ENCODE measurements at regions not wholly inside any gene's neighbourhood (a gene's known extent, or its start where the extent isn't known, plus 50 kb on each side); places are given as distances from the start of the nearest gene placed in this dataset.

GRCh38 chr14:71636820-71637471, 295.3 kb upstream of the RGS6 start:
- no peak for TF ChIP-seq CTCF (IDR thresholded peaks at IDR 0.05; ENCODE audit: control insufficient read depth, extremely low read depth, insufficient read depth)
- DNase-seq (ENCODE audit: low read depth), result no peak
- H3K4me3 ChIP-seq (ENCODE audit: low read depth, low read length), result no peak overlapping the region

DNA sequence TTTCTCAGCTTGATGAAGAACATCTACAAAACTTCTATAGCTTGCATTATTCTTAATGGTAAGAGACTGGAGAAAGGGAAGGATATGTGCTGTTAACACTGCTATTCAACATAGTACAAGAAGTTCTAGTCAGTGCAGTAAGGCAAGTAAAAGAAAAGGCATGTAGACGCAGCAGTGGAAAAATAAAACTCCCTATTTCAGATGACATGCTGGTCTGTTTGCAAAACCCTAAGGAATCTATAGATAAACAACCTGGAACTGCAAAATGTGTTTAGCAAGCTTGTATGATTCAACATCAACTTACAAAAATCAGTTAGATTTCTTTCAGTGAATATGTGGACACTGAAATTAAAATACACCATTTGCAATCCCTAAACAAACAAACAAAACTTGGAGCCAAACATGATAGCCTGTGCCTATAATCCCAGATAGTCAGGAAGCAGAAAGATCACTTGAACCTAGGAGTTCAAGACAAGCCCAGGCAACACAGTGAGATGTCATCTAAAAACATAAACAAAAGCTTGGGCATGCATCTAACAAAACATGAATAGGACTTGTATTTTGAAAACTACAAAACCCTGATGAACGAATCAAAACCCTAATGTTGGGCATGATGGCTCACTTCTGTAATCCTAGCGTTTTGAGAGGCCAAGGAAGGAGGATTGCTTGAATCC, 293.6 kb upstream of the RGS6 start:
- TF ChIP-seq CTCF (IDR thresholded peaks at IDR 0.05; ENCODE audit: control insufficient read depth, extremely low read depth, insufficient read depth), result no peak
- no peak overlapping the region for H3K4me3 ChIP-seq (ENCODE audit: low read depth, low read length)
- DNase-seq (ENCODE audit: low read depth), result no peak

GRCh38 chr14:71642715-71643114, 289.5 kb upstream of the RGS6 start:
- DNase-seq (ENCODE audit: low read depth), result no peak
- no peak for TF ChIP-seq CTCF (IDR thresholded peaks at IDR 0.05; ENCODE audit: control insufficient read depth, extremely low read depth, insufficient read depth)
- H3K4me3 ChIP-seq (ENCODE audit: low read depth, low read length), result no peak overlapping the region

DNA sequence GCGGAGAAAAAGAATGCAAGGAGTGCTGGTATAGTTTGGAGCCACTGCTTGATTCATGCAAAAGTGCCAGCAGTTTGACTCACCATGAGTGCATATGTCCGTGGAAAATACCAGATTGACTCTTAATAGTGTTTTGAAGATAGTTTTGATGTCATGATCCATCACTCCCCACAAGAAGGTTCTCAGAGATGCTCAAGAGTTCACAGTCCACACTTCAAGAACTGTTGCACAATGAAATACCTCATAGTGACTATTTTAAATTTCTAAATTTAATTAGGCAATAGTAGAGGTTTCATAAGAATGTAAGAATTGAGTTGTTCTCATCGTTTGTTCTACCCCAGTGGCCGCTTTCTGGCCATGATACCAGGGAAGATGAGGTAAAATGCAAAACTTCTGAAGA, 286.6 kb upstream of the RGS6 start:
- no peak overlapping the region for H3K4me3 ChIP-seq (ENCODE audit: low read depth, low read length)
- no peak for DNase-seq (ENCODE audit: low read depth)
- TF ChIP-seq CTCF (IDR thresholded peaks at IDR 0.05; ENCODE audit: control insufficient read depth, extremely low read depth, insufficient read depth), result no peak

- no peak for TF ChIP-seq CTCF (IDR thresholded peaks at IDR 0.05; ENCODE audit: control insufficient read depth, extremely low read depth, insufficient read depth)
- DNase-seq (ENCODE audit: low read depth), result no peak
- no peak overlapping the region for H3K4me3 ChIP-seq (ENCODE audit: low read depth, low read length)
Observed at GRCh38 chr14:71646518-71646917, 285.7 kb upstream of the RGS6 start.

GRCh38 chr14:71647086-71647784, 285.0 kb upstream of the RGS6 start:
- TF ChIP-seq CTCF (IDR thresholded peaks at IDR 0.05; ENCODE audit: control insufficient read depth, extremely low read depth, insufficient read depth), result no peak
- no peak overlapping the region for H3K4me3 ChIP-seq (ENCODE audit: low read depth, low read length)
- DNase-seq (ENCODE audit: low read depth), result peak; percentile 64

Measured in LNCaP clone FGC (cell line).